HG03097 (cell line): ENCODE measurements at regions not wholly inside any gene's neighbourhood (a gene's known extent, or its start where the extent isn't known, plus 50 kb on each side); places are given as distances from the start of the nearest gene placed in this dataset.

Source experiments
- ATAC-seq: cut with Tn5 transposase; IDR thresholded peaks from one replicate; pipeline ENCODE4 v1.9.1; 2021; ENCODE audit not compliant: unreplicated experiment, low FRiP score

- no peak for ATAC-seq
These were observed 242.7 kb downstream of the SAMD5 start for GRCh38 chr6:147751232-147751631.

- no peak for ATAC-seq
These were observed 244.4 kb downstream of the SAMD5 start for GRCh38 chr6:147752689-147753403.

- no peak for ATAC-seq
These were observed 247.5 kb downstream of the SAMD5 start for GRCh38 chr6:147755999-147756398.

- ATAC-seq, result no peak
These were observed 248.4 kb downstream of the SAMD5 start for GRCh38 chr6:147756891-147757290.

- no peak for ATAC-seq
These were observed 248.8 kb downstream of the SAMD5 start for GRCh38 chr6:147757291-147757690.

GRCh38 chr6:147758303-147758702, 249.8 kb downstream of the SAMD5 start:
- no peak for ATAC-seq

- no peak for ATAC-seq
These were observed 250.6 kb downstream of the SAMD5 start for GRCh38 chr6:147759093-147759492.

GRCh38 chr6:147759536-147759935, 251.0 kb downstream of the SAMD5 start:
- ATAC-seq, result no peak

- ATAC-seq, result no peak
These were observed 257.1 kb downstream of the SAMD5 start for GRCh38 chr6:147765541-147765940.

GRCh38 chr6:147768969-147769368, 260.5 kb downstream of the SAMD5 start:
- ATAC-seq, result no peak

- ATAC-seq, result no peak
These were observed 261.1 kb downstream of the SAMD5 start for GRCh38 chr6:147769496-147770087.

GRCh38 chr6:147770221-147770620, 261.7 kb downstream of the SAMD5 start:
- ATAC-seq, result no peak

GRCh38 chr6:147772724-147773123, 264.2 kb downstream of the SAMD5 start:
- ATAC-seq, result no peak

GRCh38 chr6:147774856-147775255, 266.4 kb downstream of the SAMD5 start:
- ATAC-seq, result no peak

GRCh38 chr6:147776631-147777213, 268.2 kb downstream of the SAMD5 start:
- no peak for ATAC-seq

- no peak for ATAC-seq
These were observed 271.1 kb downstream of the SAMD5 start for GRCh38 chr6:147779624-147780023.

- ATAC-seq, result no peak
These were observed 273.8 kb downstream of the SAMD5 start for GRCh38 chr6:147782302-147782701.

- ATAC-seq, result no peak
These were observed 275.9 kb downstream of the SAMD5 start for GRCh38 chr6:147784371-147784770.

GRCh38 chr6:147787417-147787816, 278.9 kb downstream of the SAMD5 start:
- no peak for ATAC-seq

- no peak for ATAC-seq
These were observed 281.0 kb downstream of the SAMD5 start for GRCh38 chr6:147789430-147789947.

GRCh38 chr6:147793871-147794643, 285.6 kb downstream of the SAMD5 start:
- no peak for ATAC-seq
